HL-60 (cell line): ENCODE measurements at regions not wholly inside any gene's neighbourhood (a gene's known extent, or its start where the extent isn't known, plus 50 kb on each side); places are given as distances from the start of the nearest gene placed in this dataset.

Experiments
- DNase-seq, 2 experiments: peaks; one replicate each; pipeline ENCODE4 v3.0.0-alpha.2; 2010 to 2020; ENCODE audit warnings: low read depth in 1 of 2, low spot score in 1 of 2
- H3K27ac ChIP-seq: fragments of 250-450 bp; sonication (Bioruptor Pico); replicated peaks from 2 replicates; pipeline ENCODE4 v1.5.1; 2020; ENCODE audit warnings: mild to moderate bottlenecking, moderate library complexity
- H3K27me3 ChIP-seq: fragments of 250-450 bp; sonication (Bioruptor Pico); 2 replicates; pipeline ENCODE4 v1.5.1; 2021; ENCODE audit warnings: mild to moderate bottlenecking, moderate library complexity; ENCODE audit not compliant: insufficient read depth, poor library complexity, severe bottlenecking
- H3K4me3 ChIP-seq: replicated peaks from 2 replicates; pipeline ENCODE4 v1.5.1; 2011; ENCODE audit warnings: mild to moderate bottlenecking, control low read depth, low read length; ENCODE audit not compliant: insufficient read depth
- CTCF ChIP-seq: IDR thresholded peaks from one replicate; pipeline ENCODE4 v1.5.1; 2011; ENCODE audit warnings: low read length, control low read depth, inconsistent platforms; ENCODE audit not compliant: insufficient read depth
- GABPA ChIP-seq: IDR thresholded peaks from 2 replicates; pipeline ENCODE4 v1.6.1; 2012; ENCODE audit warnings: low read depth
- POLR2AphosphoS5 ChIP-seq: IDR thresholded peaks from 2 replicates; pipeline ENCODE4 v1.6.1; 2012; ENCODE audit warnings: low read depth
- REST ChIP-seq: IDR thresholded peaks from 2 replicates; pipeline ENCODE4 v1.6.1; 2012; ENCODE audit warnings: low read depth; ENCODE audit not compliant: insufficient replicate concordance
- SPI1 ChIP-seq: IDR thresholded peaks from 2 replicates; pipeline ENCODE4 v1.6.1; 2012; ENCODE audit warnings: low read depth, mild to moderate bottlenecking, borderline replicate concordance
- microRNA-seq: library from miRNA; unstranded; fragments of <30 nt; microRNA quantifications from one replicate; pipeline ENCODE4, GENCODE V29; 2018

- no peak overlapping the region for H3K27ac ChIP-seq
- TF ChIP-seq REST = no peak
- no peak for TF ChIP-seq GABPA
- no peak for TF ChIP-seq POLR2AphosphoS5
- TF ChIP-seq CTCF = no peak
- no peak for TF ChIP-seq SPI1
- DNase-seq = no peak
- no peaks in the 10 kb centered on the region for H3K27me3 ChIP-seq
- H3K4me3 ChIP-seq = no peak overlapping the region
Observed at GRCh38 chr7:7127773-7128172, 54.6 kb upstream of the C1GALT1 start.

- H3K4me3 ChIP-seq = no peak overlapping the region
- no peak overlapping the region for H3K27ac ChIP-seq
- DNase-seq = no peak
- H3K27me3 ChIP-seq = no peaks in the 10 kb centered on the region
- TF ChIP-seq GABPA (no peak), CTCF (no peak), REST (no peak), POLR2AphosphoS5 (no peak), SPI1 (no peak)
Observed at GRCh38 chr7:7129381-7129780, 53.0 kb upstream of the C1GALT1 start.

- no peak overlapping the region for H3K4me3 ChIP-seq
- DNase-seq = no peak
- H3K27me3 ChIP-seq = no peaks in the 10 kb centered on the region
- no peak overlapping the region for H3K27ac ChIP-seq
- TF ChIP-seq SPI1 (no peak), CTCF (no peak), REST (no peak), GABPA (no peak), POLR2AphosphoS5 (no peak)
Observed at GRCh38 chr7:7131273-7131672, 51.1 kb upstream of the C1GALT1 start.

Small RNA genes in the stretch of these regions (microRNA-seq; reads per million reads assigned to microRNA genes)
- 1.8 reads per million for gene MIR3683
